Mesothelial cell of epicardium (in vitro differentiated cells): ENCODE measurements at regions not wholly inside any gene's neighbourhood (a gene's known extent, or its start where the extent isn't known, plus 50 kb on each side); places are given as distances from the start of the nearest gene placed in this dataset.
A peak's percentile ranks its signal among the peaks of the same experiment; 100 is the strongest.
"Not testable (repeated sequence)": the region's sequence is repeated elsewhere in the genome, so short reads cannot be mapped to it uniquely, and the experiment has no call there.

Experiments used
- DNase-seq, 2 experiments: peaks; one replicate each; pipeline ENCODE4 v3.0.0; 2021; ENCODE audit warnings: low spot score in 2 of 2; ENCODE audit not compliant: unreplicated experiment in 2 of 2
- H3K27ac Mint-ChIP-seq: 2 replicates; pipeline ENCODE4 v1.8.0; 2021; ENCODE audit warnings: mixed read lengths
- H3K27me3 Mint-ChIP-seq: 2 replicates; pipeline ENCODE4 v1.8.0; 2021; ENCODE audit warnings: low read depth, mixed read lengths
- H3K36me3 Mint-ChIP-seq: 2 replicates; pipeline ENCODE4 v1.8.0; 2021; ENCODE audit warnings: mixed read lengths
- H3K4me1 Mint-ChIP-seq: 2 replicates; pipeline ENCODE4 v1.8.0; 2021; ENCODE audit warnings: mixed read lengths
- H3K4me3 Mint-ChIP-seq: 2 replicates; pipeline ENCODE4 v1.8.0; 2021; ENCODE audit warnings: mild to moderate bottlenecking, moderate library complexity, mixed read lengths
- H3K9me3 Mint-ChIP-seq: 2 replicates; pipeline ENCODE4 v1.8.0; 2021; ENCODE audit warnings: mixed read lengths
- TF ChIP-seq, protein P1 (sequence below): fragments of 200-600 bp; sonication (generic); IDR thresholded peaks from one replicate; pipeline ENCODE4 v1.5.0; 2021; ENCODE audit warnings: antibody characterized with exemption; ENCODE audit not compliant: unreplicated experiment

DNA sequence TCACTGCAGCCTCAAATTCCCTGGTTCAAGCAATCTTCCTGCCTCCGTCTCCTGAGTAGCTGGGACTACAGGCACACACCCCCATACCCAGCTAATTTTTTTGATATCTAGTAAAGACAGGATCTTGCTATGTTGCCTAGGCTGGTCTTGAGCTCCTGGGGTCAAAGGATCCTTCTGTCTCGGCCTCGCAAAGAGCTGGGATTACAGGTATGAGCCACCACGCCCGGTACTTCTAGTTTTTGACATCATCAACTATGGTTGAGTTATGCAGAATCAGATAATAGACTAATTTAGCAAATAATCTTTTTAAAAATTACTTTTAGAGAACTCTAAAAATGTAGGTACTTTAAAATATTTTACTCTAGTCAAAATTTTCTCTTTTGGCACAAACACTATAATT is 166.2 kb downstream of the SOX4 start:
- H3K4me1 Mint-ChIP-seq = peaks cover 12% of the 10 kb centered on the region
- peaks cover 48% of the 10 kb centered on the region for H3K36me3 Mint-ChIP-seq
- no peak overlapping the region for H3K4me3 Mint-ChIP-seq
- H3K9me3 Mint-ChIP-seq = peaks cover 4% of the 10 kb centered on the region
- peak overlapping the region; percentile 84 for H3K27ac Mint-ChIP-seq
- TF ChIP-seq, protein P1, sequence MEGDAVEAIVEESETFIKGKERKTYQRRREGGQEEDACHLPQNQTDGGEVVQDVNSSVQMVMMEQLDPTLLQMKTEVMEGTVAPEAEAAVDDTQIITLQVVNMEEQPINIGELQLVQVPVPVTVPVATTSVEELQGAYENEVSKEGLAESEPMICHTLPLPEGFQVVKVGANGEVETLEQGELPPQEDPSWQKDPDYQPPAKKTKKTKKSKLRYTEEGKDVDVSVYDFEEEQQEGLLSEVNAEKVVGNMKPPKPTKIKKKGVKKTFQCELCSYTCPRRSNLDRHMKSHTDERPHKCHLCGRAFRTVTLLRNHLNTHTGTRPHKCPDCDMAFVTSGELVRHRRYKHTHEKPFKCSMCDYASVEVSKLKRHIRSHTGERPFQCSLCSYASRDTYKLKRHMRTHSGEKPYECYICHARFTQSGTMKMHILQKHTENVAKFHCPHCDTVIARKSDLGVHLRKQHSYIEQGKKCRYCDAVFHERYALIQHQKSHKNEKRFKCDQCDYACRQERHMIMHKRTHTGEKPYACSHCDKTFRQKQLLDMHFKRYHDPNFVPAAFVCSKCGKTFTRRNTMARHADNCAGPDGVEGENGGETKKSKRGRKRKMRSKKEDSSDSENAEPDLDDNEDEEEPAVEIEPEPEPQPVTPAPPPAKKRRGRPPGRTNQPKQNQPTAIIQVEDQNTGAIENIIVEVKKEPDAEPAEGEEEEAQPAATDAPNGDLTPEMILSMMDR = no peak
- DNase-seq = no peak
- H3K27me3 Mint-ChIP-seq = no peaks in the 10 kb centered on the region

DNA sequence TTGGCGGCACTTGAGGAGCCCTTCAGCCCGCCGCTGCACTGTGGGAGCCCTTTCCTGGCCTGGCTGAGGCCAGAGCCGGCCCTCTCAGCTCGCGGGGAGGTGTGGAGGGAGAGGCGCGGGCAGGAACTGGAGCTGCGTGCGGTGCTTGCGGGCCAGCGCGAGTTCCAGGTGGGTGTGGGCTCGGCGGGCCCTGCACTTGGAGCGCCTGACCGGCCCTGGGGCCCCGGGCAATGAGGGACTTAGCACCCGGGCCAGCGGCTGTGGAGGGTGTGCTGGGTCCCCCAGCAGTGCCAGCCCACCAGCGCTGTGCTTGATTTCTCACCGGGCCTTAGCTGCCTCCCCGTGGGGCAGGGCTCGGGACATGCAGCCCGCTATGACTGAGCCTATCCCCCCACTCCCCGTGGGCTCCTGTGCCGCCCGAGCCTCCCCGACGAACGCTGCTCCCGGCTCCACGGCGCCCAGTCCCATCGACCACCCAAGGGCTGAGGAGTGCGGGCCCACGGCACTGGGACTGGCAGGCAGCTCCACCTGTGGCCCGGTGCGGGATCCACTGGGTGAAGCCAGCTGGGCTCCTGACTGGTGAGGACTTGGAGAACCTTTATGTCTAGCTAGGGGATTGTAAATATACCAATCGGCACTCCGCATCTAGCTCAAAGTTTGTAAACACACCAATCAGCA is 167.6 kb downstream of the SOX4 start:
- H3K27me3 Mint-ChIP-seq, H3K9me3 Mint-ChIP-seq, H3K27ac Mint-ChIP-seq, H3K4me3 Mint-ChIP-seq, DNase-seq: not testable (repeated sequence)
- peaks cover 17% of the 10 kb centered on the region for H3K4me1 Mint-ChIP-seq
- H3K36me3 Mint-ChIP-seq = peaks cover 41% of the 10 kb centered on the region

DNA sequence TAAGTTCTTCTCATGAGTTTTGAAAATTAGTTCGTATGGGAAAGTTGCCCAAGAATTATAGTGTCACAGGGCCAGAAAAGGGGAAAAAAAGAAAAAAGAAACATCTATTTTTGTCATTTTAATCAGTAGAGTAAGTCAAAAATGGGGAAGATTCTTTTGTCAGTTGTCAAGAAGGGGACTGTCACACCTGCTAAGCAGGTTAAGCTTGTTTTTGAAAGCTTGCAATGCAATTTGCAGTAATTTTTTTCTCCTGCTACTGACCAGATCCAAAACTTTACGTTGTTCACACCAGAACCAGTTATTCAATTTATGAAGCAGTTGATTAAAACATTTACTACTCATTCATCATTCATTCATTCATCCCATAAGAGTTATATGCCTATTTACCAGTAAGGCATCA is 171.4 kb downstream of the SOX4 start:
- Mint-ChIP-seq H3K9me3 (peaks cover 4% of the 10 kb centered on the region), H3K36me3 (peaks cover 27% of the 10 kb centered on the region), H3K27me3 (no peaks in the 10 kb centered on the region), H3K4me1 (peaks cover 44% of the 10 kb centered on the region), H3K4me3 (no peak overlapping the region), H3K27ac (peak overlapping the region; percentile 52)
- TF ChIP-seq, protein P1 = no peak
- no peak for DNase-seq

DNA sequence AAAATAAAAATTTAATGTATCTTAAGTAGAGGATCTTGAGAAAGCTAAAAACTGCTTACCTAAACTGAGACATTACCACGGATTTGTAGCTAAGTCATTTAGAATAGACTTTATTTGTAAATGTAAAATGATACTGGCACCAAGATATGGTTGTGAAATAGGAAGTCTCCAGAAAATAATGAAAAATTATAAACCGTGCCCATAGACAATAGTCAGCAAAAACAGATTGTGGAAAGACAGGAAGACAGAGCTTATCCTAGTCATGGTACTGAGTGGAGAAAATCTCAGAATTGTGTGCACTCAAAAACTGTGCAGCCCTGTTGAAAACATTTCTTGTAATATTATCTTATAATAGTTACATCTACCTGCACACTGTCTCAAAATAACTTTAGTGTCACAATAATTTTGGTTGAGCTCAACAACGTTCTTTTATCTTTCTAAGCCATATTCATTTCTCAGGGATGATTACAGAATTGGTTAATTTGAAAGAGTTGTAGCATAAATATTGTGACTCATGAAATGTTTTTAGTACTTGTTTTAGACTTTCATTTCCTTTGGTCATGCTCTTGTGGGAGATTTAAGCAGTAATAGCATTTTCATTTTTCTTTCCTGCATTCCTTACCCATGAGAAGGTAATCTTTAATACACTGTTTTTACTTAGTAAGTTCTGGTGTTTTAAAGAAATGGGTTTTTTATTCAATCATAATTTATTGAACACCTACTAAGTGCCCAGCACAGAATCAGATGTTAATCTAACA is 174.5 kb downstream of the SOX4 start:
- Mint-ChIP-seq H3K9me3 (no peaks in the 10 kb centered on the region), H3K27ac (peak overlapping the region; percentile 71), H3K4me1 (peaks cover 66% of the 10 kb centered on the region), H3K36me3 (peaks cover 4% of the 10 kb centered on the region), H3K27me3 (no peaks in the 10 kb centered on the region), H3K4me3 (no peak overlapping the region)
- no peak for DNase-seq
- TF ChIP-seq, protein P1 = no peak

DNA sequence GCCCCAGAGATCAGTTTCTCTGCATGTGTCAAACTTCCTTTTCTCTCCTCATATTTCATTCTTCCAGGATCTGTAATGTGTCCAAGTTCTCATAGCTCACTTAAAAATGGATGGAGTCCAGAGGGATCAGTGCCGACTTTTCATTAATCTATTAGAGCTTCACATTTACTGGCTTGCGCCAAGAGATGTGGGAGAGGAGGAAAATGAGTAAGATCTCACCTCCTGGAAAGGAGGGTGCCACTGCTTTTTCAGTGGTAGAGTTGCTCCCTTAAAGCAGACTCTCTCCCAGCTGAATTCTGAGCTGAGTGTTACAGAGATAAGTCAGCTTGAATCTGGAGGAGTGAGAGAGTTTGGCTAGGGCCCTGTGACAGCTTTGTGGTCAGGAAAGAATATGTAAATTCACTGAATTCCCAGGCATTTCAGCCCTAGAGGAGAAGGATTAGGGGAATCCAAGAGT is 175.9 kb downstream of the SOX4 start:
- H3K4me3 Mint-ChIP-seq = no peak overlapping the region
- H3K27me3 Mint-ChIP-seq = no peaks in the 10 kb centered on the region
- H3K4me1 Mint-ChIP-seq = peaks cover 74% of the 10 kb centered on the region
- H3K9me3 Mint-ChIP-seq = no peaks in the 10 kb centered on the region
- TF ChIP-seq, protein P1 = no peak
- no peak for DNase-seq
- peaks cover 4% of the 10 kb centered on the region for H3K36me3 Mint-ChIP-seq
- peak overlapping the region; percentile 71 for H3K27ac Mint-ChIP-seq

DNA sequence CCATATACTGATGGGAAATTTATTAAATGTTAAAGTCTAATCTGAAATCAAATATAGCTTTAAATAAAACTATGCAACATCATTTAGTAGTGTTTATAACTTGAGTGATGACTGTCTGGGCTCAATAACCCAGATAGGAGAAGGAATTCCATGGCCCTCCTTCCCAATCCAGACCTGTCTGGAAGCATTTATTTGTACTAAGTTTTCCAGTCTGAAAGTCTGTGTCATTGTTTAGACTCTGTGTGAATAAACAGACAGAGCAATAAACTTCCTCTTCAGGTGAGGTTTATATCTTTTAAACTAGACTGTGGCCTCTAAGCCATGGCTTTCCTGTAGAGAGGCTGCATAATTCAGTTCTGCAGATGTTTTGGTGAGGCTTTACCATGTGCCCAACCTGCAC is 176.4 kb downstream of the SOX4 start:
- Mint-ChIP-seq H3K4me1 (peaks cover 75% of the 10 kb centered on the region), H3K9me3 (no peaks in the 10 kb centered on the region), H3K27ac (peak overlapping the region; percentile 71), H3K36me3 (peaks cover 8% of the 10 kb centered on the region), H3K27me3 (no peaks in the 10 kb centered on the region), H3K4me3 (no peak overlapping the region)
- TF ChIP-seq, protein P1 = no peak
- no peak for DNase-seq
